ENCODE measurements at regions not wholly inside any gene's neighbourhood (a gene's known extent, or its start where the extent isn't known, plus 50 kb on each side); places are given as distances from the start of the nearest gene placed in this dataset.

DNA sequence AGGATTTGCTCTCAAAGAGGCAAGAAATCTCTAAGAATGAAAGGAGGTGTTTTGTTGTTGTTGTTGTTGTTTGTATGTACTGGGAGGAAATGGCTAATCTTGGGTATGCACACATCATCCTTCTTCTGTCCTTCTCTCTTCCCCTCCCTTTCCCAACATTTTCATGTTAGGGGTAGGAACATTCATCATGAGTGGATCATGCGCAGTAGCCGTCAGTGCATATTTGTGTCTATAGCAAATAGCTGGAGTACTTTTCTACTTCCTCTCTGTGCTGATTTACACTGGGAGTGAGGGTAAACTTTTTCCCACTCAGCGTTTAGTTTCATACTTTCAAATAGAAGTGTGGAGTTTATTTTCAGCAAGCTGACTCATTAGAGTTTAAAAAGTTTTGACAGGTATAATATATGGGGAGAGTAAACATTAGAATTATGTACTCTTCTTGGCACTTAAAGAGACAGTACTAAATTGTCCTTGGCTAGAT is 80.5 kb upstream of the PRKG1 start:
- intact Hi-C loops (cut with DNase I): no loop called here
- ATAC-seq: peak; percentile 44
- no peaks in the 10 kb centered on the region for H3K27me3 ChIP-seq
- H3K9me3 ChIP-seq: no peaks in the 10 kb centered on the region
- peaks cover 31% of the 10 kb centered on the region for H3K4me1 ChIP-seq
- H3K27ac ChIP-seq: peak overlapping the region; percentile 76 to 95 (median 86)
- peak in 2 of 3 donors; percentile 38 to 53 for TF ChIP-seq POLR2A (IDR thresholded peaks at IDR 0.05)
- TF ChIP-seq, protein P1, sequence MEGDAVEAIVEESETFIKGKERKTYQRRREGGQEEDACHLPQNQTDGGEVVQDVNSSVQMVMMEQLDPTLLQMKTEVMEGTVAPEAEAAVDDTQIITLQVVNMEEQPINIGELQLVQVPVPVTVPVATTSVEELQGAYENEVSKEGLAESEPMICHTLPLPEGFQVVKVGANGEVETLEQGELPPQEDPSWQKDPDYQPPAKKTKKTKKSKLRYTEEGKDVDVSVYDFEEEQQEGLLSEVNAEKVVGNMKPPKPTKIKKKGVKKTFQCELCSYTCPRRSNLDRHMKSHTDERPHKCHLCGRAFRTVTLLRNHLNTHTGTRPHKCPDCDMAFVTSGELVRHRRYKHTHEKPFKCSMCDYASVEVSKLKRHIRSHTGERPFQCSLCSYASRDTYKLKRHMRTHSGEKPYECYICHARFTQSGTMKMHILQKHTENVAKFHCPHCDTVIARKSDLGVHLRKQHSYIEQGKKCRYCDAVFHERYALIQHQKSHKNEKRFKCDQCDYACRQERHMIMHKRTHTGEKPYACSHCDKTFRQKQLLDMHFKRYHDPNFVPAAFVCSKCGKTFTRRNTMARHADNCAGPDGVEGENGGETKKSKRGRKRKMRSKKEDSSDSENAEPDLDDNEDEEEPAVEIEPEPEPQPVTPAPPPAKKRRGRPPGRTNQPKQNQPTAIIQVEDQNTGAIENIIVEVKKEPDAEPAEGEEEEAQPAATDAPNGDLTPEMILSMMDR (IDR thresholded peaks at IDR 0.05): no peak
- peak; percentile 43 to 65 (median 58) for DNase-seq
- 2% methylated on average over 3 of the region's 3 CpGs for WGBS, 2 donors
- peak overlapping the region in 1 of 2 donors; percentile 4 for H3K4me3 ChIP-seq
- H3K36me3 ChIP-seq (replicated peaks in 1 of 2; ENCODE audit: insufficient read depth in 1 of 2, low read depth in 2 of 2): no peaks in the 10 kb centered on the region

DNA sequence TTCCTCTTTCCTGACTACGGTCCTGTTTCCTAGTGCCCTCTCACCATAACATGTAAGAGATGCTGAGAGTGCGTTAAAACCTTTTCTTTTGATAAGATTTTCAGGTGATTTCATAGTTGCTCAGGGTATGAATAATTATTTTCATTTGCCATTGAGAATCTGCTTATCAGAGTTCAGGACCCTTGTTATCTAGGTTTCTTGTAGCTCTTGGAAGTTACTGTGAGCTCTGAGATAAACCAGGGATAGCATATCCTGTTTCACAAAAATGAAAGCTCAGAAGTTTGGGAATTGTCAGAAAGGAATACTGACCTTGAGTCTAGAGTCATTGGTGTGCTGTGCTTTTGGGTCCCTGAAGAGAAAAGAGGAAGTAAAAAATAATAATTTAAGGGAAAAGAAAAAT is 76.8 kb upstream of the PRKG1 start:
- no peak for TF ChIP-seq POLR2A (IDR thresholded peaks at IDR 0.05)
- TF ChIP-seq, protein P1 (IDR thresholded peaks at IDR 0.05): no peak
- 51 to 61% methylated on average over 2 of the region's 2 CpGs for WGBS, 2 donors
- Histone ChIP-seq H3K4me3 (no peak overlapping the region), H3K27ac (peak overlapping the region in 1 of 4 donors; percentile 18), H3K27me3 (no peaks in the 10 kb centered on the region), H3K9me3 (no peaks in the 10 kb centered on the region), H3K36me3 (replicated peaks in 1 of 2; ENCODE audit: insufficient read depth in 1 of 2, low read depth in 2 of 2) (no peaks in the 10 kb centered on the region), H3K4me1 (peaks cover 18% of the 10 kb centered on the region)
- DNase-seq (no peak), ATAC-seq (no peak)
- intact Hi-C loops (cut with DNase I): no loop called here

DNA sequence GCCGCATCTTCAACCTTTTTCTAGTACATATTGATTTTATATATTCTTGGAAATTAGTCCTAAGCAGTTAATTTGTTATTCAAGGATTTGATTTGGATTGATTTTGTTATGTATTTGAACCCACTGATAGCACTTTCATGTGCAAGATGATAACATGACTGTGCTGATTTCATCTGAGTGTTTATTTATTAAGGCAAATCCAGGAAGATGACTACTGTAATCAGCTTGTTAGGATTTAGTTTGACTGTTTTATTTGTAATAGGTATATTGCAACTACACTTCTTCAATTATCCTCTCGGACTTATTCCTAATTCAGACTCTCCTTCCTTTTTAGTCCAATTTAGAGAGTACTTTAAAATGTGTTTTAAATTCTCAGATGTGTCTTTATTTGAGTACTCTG is 75.1 kb upstream of the PRKG1 start:
- Histone ChIP-seq H3K36me3 (replicated peaks in 1 of 2; ENCODE audit: insufficient read depth in 1 of 2, low read depth in 2 of 2) (no peaks in the 10 kb centered on the region), H3K4me1 (peaks cover 3% of the 10 kb centered on the region), H3K27me3 (no peaks in the 10 kb centered on the region), H3K27ac (no peak overlapping the region), H3K9me3 (no peaks in the 10 kb centered on the region), H3K4me3 (no peak overlapping the region)
- ATAC-seq (no peak), DNase-seq (no peak)
- intact Hi-C loops (cut with DNase I): no loop called here
- 77 to 82% methylated on average over 2 of the region's 2 CpGs for WGBS, 2 donors
- no peak for TF ChIP-seq POLR2A (IDR thresholded peaks at IDR 0.05)
- TF ChIP-seq, protein P1 (IDR thresholded peaks at IDR 0.05): no peak

DNA sequence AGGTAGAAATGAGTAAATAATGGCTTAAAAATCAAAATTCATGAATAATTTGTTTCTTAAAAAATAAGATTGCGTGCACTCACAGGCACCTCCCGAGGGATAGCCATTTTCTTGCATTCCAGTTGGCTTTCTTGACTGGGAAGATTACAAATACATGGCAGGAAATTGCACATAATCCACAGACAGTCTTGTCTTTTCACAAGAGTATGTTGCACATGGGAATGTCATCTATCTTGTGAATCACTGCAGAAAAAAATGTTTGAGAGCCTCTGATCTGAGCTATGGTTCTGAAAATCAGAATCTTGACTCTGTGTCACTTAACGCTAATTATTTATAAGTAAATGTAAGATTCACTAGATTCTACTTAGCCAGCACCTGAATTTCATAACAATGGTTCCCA is 74.1 kb upstream of the PRKG1 start:
- H3K27me3 ChIP-seq: no peaks in the 10 kb centered on the region
- TF ChIP-seq POLR2A (IDR thresholded peaks at IDR 0.05): no peak
- TF ChIP-seq, protein P1 (IDR thresholded peaks at IDR 0.05): no peak
- WGBS, 2 donors: 79 to 84% methylated on average over 3 of the region's 3 CpGs
- H3K9me3 ChIP-seq: no peaks in the 10 kb centered on the region
- H3K4me1 ChIP-seq: peaks cover 3% of the 10 kb centered on the region
- no peak overlapping the region for H3K27ac ChIP-seq
- ATAC-seq (peak; percentile 42), DNase-seq (peak in 1 of 4 donors; percentile 7)
- H3K36me3 ChIP-seq (replicated peaks in 1 of 2; ENCODE audit: insufficient read depth in 1 of 2, low read depth in 2 of 2): no peaks in the 10 kb centered on the region
- no peak overlapping the region for H3K4me3 ChIP-seq
- intact Hi-C loops (cut with DNase I): no loop called here

DNA sequence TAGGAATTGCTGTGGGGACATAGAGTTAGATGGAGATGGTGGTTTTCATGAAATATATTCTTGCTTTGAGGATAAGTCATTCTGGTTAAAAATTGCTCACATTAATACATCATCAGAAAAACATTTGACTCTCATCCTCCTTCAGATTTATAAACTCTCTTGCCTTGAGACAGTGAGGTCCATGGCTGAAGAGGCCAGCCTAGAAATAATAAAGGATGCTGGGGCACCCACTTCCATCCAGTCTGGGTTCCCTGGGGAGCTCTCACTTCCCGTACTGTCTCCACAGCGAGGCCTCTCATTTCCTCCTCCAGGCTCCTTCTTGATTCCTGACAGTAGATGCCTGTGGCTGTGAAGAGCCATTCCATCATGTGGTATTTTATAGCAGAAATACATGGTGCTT is 73.3 kb upstream of the PRKG1 start:
- no peak for ATAC-seq

More for the DNA sequence above, 73.3 kb upstream of the PRKG1 start:
- Histone ChIP-seq H3K27ac (no peak overlapping the region), H3K9me3 (no peaks in the 10 kb centered on the region), H3K4me3 (no peak overlapping the region), H3K4me1 (peaks cover 3% of the 10 kb centered on the region), H3K36me3 (replicated peaks in 1 of 2; ENCODE audit: insufficient read depth in 1 of 2, low read depth in 2 of 2) (no peaks in the 10 kb centered on the region), H3K27me3 (no peaks in the 10 kb centered on the region)
- WGBS, 2 donors: 70 to 88% methylated on average over 2 of the region's 2 CpGs
- TF ChIP-seq, protein P1 (IDR thresholded peaks at IDR 0.05): no peak
- TF ChIP-seq POLR2A (IDR thresholded peaks at IDR 0.05): no peak
- no peak for DNase-seq
- intact Hi-C loops (cut with DNase I): no loop called here

Measured in body of pancreas (tissue), 4 donors.